ENCODE measurements at regions not wholly inside any gene's neighbourhood (a gene's known extent, or its start where the extent isn't known, plus 50 kb on each side); places are given as distances from the start of the nearest gene placed in this dataset.

- Histone ChIP-seq H3K4me2 (ENCODE audit: insufficient read depth in 1 of 2, low read depth in 2 of 2, low read length in 2 of 2) (no peak overlapping the region), H2BK5ac (ENCODE audit: low read depth, low read length) (no peak overlapping the region), H3K27ac (ENCODE audit: low read depth, low read length) (no peak overlapping the region), H4K20me1 (replicated peaks in 1 of 2; ENCODE audit: control insufficient read depth in 1 of 2, insufficient read depth in 2 of 2, low read length in 2 of 2) (no peaks in the 10 kb centered on the region), H4K5ac (ENCODE audit: insufficient read length, low read depth, low read length) (no peak overlapping the region), H3K23ac (ENCODE audit: insufficient read length) (no peak overlapping the region), H3K56ac (replicated peaks; ENCODE audit: insufficient read length, low read depth, low read length) (no peak overlapping the region), H2BK20ac (ENCODE audit: low read length) (no peak overlapping the region), H3K9me3 (ENCODE audit: insufficient read depth in 2 of 2, low read depth in 1 of 2, low read length in 1 of 2) (no peaks in the 10 kb centered on the region), H3K9ac (replicated peaks in 1 of 4; ENCODE audit: extremely low read depth in 1 of 4, low read depth in 3 of 4, low read length in 3 of 4) (no peak overlapping the region), H3K4me1 (replicated peaks in 1 of 4; ENCODE audit: control insufficient read depth in 3 of 4, insufficient read depth in 4 of 4, low read length in 3 of 4) (no peaks in the 10 kb centered on the region), H2BK15ac (ENCODE audit: low read length) (no peak overlapping the region), H2BK120ac (replicated peaks; ENCODE audit: low read depth, low read length) (no peak overlapping the region), H2BK12ac (ENCODE audit: low read depth, low read length) (no peak overlapping the region), H3K79me1 (ENCODE audit: low read depth, low read length) (no peaks in the 10 kb centered on the region), H2AK5ac (ENCODE audit: low read depth, low read length) (no peak overlapping the region), H3K4me3 (ENCODE audit: extremely low read depth in 1 of 4, insufficient read depth in 2 of 4, low read depth in 3 of 4, low read length in 4 of 4) (no peak overlapping the region), H3K27me3 (replicated peaks in 1 of 4; ENCODE audit: control insufficient read depth in 3 of 4, extremely low read depth in 1 of 4, insufficient read depth in 3 of 4, low read length in 3 of 4) (no peaks in the 10 kb centered on the region), H4K8ac (ENCODE audit: extremely low read depth, insufficient read depth, low read length) (no peak overlapping the region), H4K91ac (replicated peaks; ENCODE audit: insufficient read length, low read length) (no peak overlapping the region), H3K14ac (ENCODE audit: insufficient read length) (no peak overlapping the region), H3K23me2 (ENCODE audit: low read depth, low read length) (no peaks in the 10 kb centered on the region), H3K79me2 (ENCODE audit: control insufficient read depth in 1 of 2, insufficient read depth in 2 of 2, low read length in 2 of 2) (no peaks in the 10 kb centered on the region), H3K4ac (replicated peaks; ENCODE audit: insufficient read length, low read depth, low read length) (no peak overlapping the region), H3K36me3 (ENCODE audit: control insufficient read depth in 2 of 4, insufficient read depth in 4 of 4, low read length in 3 of 4) (no peaks in the 10 kb centered on the region), H3K18ac (ENCODE audit: extremely low read depth, low read length) (no peak overlapping the region), H2AFZ (ENCODE audit: low read length) (no peak overlapping the region)
- TF ChIP-seq CBX5 (IDR thresholded peaks at IDR 0.05; ENCODE audit: low read depth, low read length) (no peak), SP1 (IDR thresholded peaks at IDR 0.05; ENCODE audit: low read depth, low read length) (no peak), KDM4A (IDR thresholded peaks at IDR 0.05; ENCODE audit: low read depth, low read length, severe bottlenecking) (no peak), SP2 (IDR thresholded peaks at IDR 0.05; ENCODE audit: low read length) (no peak), POLR2AphosphoS5 (IDR thresholded peaks at IDR 0.05; ENCODE audit: low read depth, low read length) (no peak), MAX (IDR thresholded peaks at IDR 0.05) (no peak)
- FAIRE-seq (no peak), DNase-seq (ENCODE audit: low read depth in 1 of 2, low spot score in 2 of 2) (no peak)
- ChIA-PET POLR2A (ENCODE audit: partially characterized antibody) (no interaction called here), CTCF (ENCODE audit: partially characterized antibody) (interaction anchor here (1.6 kb wide), 1 partner anchor 23 kb away, joined by 4 read pairs; no protein-coding TSS in a partner anchor)
These were observed 424.5 kb downstream of the FOXG1 start for GRCh38 chr14:29191092-29191491.
